Hematopoietic multipotent progenitor cell (in vitro differentiated cells): ENCODE measurements at regions not wholly inside any gene's neighbourhood (a gene's known extent, or its start where the extent isn't known, plus 50 kb on each side); places are given as distances from the start of the nearest gene placed in this dataset.

Source experiments
- DNase-seq, 3 donors: peaks; one replicate each; pipeline ENCODE4 v3.0.0-alpha.2; 2011 to 2015; ENCODE audit warnings: low read depth in 2 of 3, low spot score in 2 of 3

DNA sequence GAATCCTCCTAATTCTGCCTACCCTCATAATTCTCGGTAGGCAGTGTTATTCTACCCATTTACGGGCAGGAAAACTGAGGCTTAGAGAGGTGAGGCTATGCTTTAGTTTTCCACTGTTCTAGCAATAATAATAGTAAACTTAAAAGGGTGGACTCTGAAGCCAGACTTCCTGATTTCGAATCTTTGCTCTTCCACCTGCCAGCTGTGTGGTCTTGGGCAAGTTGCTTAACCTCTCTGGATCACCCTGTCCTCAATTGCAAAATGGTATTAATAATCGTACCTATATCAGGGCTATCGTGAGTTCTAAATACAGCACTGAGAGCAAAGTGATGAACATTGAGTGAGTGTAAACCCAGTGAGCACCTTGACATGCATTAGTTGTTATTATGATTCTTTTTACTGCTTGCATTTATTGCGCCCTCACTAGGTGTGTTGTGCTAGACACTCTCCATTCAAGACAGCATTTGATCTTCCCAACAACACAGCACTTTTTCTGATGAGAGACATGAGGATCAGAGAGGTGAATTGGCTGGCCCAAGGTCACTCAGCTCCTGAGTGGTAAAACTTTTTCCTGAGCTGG, 102.3 kb upstream of the CSF3R start:
- no peak for DNase-seq

DNA sequence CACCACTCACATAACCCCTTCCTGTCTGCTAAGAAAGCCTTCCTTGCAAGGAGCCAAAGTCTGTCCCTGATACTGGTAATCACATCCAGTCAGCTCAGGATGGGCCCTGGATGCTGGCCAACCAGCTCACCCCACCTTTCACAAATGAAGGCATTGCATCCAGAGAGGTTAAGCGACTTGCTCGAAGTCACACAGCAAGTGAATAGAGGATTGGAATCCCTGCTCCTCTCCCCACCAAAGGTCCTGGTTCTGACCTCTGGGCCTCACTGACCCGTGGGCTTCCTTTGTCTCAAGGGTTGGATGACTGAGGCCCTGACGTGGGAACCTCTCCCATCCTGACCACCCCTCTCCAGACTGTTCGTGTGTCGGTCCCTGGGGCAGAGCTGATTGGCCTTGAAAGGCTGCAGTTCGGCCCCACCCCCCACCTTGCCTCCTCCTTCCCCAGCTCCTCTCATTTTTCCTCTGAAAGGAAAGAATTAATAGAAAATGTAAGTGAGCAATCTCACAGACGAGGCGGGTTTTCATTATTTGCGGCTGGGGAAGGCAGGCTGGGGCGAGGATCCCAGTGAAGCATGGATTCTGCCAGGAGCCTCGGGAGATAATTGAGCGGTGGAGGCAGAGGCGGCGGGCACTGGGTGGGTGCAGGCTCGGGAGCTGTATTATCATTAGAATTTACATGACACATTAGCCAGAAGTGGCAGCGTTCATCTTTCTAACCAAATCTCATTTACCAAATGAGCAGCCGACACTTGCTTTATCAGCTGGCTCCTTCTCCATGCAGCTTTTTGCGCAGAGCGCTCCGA, 101.5 kb upstream of the CSF3R start:
- DNase-seq = no peak

DNA sequence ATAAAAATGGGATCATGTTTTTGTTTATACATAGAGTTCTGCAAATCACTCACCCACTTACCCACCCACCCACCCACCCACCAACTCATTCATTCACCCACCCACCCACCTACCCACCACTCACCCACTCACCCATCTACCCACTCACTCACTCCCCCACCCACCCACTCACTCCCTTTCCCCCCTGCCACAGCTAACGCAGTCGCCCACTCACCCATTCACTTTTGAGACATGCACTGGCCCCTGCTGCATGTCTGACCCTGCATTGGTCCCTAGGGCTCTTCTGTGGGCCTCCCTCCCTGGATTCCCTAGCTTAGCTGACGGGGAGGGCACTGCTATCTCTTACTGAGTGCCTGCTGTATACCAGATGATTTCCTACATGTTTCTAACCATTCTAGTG, 100.4 kb upstream of the CSF3R start:
- no peak for DNase-seq

DNA sequence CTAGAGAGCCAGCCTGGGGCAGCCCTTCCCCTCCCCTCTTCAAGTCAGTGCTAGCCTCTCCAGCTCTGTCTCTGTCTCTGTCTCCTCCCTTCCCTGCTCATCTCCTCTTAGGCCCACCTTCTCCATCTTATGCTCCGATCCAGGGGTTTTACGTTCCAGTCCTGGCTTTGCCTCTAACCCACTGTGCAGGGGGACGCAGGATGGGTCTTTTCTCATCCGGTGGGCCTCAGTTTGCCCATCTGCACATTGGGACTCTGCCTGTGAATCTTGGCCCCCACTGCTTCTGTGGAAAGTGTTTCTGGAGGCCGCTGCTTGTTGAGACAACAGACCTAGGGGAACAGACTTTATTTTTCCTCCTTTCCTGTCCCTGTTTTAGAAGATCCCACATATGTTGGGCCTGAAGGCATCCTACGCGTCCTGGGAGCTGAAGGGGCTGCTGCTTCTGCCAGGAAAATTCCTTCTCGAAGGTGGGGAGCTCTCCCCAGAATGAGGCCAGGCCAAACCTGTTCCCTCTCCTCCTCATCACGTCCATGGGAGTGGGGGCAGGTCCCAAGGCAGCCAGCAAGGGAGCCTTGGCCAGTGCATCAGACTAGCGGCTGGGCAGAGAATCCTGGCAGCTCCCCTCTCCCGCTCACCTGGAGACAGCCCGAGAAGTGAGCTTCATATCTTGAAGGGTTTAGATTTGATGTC, 99.5 kb upstream of the CSF3R start:
- no peak for DNase-seq

DNA sequence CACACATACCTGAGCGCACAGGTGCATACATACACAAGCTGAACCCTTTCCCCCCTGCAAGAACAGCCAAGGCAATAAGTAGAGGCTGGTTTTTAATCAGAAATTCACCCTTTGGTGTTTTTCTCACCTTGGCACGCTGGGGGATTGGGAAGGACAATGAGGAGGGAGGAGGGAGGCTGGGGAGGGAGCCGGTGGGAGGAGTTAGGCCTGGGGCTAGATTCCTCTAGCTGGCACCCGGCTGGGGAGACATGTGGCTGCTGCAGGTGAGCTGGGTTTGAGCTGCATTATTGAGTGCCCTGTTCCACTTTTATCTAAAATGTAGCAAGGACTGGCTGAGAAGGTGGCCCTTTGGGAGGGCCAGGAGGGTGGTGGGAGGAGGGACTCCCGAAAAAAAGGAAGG, 97.8 kb upstream of the CSF3R start:
- DNase-seq = no peak

DNA sequence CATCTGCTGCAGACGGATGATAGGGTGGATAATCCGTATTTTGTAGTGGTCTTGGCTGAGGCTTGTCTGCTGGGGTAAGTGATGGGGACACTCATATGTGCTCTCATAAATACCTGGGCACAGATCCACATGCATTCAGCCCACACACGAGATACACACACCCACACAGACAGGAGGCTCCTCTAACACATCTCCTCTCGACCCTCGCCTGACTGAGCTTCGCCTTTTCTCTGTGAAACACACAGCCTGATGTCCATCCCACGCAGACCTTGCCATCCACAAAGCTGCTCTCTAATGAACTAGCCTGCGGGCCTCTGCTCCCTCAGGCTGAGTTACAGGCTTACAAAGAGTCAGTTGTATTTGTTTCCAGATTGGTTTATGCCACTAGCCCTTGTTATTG, 96.3 kb upstream of the CSF3R start:
- no peak for DNase-seq

DNA sequence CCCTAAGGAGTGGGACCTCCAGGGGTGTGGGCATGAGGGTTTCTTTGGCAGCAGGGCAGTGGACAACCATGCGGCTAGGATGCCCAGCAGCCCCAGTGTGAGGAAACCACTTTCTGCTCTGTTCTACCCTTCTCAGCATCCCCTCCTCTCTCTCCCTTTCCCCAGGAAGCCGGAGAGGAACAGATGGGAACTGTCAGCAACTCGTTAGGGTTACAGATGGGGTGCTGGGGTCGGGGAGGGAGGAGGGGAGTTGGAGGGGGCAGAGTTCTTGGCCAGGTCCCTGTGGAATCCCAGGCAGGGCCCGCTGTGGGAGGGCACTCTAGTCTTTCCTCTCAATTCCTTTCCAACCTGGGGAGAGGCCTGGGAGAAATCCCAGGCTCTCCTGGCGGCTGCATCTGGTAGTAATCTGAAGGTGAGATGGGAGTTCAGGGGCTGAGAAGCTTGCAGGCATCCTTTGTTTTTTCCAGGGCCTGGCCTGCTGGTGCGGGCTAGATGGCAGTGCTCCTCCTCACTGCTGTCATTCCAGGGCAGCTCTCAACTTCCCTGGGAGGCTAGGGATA, 93.9 kb upstream of the CSF3R start:
- DNase-seq = no peak

DNA sequence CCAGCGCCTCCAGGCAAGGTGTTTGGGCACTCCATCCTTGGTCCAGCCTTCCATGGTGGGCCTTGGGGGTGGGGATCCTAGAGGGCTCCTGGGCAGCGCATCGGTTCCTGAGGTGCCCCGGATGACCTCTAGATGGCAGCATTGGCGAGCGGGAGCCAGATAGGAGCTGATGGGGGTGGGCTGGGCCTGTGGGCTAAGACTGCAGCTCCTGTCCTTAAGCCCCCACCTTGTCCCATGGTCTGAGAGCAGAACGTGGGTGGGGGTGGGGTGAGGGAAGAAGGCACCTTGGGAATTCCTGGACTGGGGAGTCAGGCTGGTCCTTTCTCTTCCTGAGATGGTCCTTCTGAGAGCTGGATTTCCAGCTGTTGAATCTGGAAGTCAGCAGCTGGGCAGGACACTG, 93.4 kb upstream of the CSF3R start:
- peak; percentile 14 to 63 (median 54) for DNase-seq

DNA sequence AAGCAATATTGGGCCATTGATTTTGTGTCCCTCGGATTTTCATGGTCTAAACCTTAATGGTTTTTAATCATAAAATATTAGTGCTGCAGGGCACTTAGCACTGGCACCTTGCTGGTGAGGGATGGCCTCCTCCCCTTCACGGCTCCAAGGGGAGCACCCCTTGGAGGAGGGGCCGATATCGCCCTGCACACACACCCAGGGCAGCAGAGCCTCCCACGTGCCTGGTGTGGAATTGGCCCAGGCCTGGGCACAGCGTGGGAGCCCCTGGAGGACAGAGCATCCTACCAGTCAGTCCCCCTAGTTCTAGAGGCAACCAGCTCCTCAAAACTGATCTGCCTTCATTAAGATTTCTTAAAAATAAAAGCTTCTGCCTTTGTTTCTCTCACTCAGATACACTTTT, 90.7 kb upstream of the CSF3R start:
- no peak for DNase-seq

DNA sequence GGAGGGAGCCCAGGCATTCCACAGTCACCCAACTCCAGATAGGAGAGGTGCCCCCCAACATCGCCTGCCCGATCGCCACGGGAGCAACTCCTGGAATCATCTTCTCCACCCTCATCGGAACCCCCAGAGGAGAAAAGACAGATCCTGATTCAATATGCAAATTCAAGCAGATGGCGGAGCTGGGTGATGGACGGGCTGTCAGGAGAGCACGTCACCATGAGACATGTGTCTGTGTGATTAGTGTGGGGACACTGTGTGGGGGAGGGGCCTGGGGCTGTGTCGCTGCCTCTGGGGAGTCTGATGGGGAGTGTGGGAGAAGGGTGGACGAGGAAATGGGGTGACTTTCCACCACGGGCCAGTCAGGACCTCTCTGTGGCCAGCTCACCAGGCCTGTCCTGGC, 90.2 kb upstream of the CSF3R start:
- no peak for DNase-seq

DNA sequence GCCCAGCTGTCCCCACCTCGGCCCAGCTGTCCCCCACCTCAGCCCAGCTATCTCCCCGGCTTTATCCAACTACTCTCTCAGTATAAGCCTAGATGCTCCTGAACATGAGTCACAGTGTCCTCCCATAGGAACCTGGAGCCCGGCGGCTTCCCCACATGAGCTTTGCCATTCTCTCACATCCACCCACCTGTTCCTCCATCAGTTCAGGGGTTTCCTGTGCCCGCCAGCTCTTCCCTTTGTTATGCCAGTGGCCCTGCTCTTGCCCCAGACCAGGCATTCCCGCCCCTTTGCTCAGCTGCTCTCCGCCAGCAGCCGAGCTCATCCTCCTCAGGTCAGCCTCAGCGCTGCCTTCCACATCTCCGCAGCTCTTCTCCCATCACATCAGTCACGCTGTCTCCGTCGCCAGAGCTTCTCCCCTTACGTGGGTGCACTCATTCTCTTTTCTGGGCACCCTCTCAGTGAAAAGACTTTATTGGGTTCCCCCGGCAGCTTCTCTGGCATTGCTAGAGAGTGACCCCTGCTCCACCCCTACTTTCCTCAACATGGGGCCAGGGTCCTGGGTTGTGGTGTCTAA, 89.5 kb upstream of the CSF3R start:
- DNase-seq = no peak

DNA sequence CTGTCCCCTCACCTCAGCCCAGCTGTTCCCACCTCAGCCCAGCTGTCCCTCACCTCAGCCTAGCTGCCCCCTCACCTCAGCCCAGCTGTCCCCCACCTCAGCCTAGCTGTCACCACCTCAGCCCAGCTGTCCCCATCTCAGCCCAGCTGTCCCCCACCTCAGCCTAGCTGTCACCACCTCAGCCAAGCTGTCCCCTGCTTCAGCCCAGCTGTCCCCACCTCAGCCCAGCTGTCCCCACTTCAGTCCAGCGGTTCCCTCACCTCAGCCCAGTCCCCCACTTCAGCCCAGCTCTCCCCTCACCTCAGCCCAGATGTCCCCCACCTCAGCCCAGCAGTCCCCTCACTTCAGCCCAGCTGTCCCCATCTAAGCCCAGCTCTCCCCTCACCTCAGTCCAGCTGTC, 88.4 kb upstream of the CSF3R start:
- DNase-seq = no peak

DNA sequence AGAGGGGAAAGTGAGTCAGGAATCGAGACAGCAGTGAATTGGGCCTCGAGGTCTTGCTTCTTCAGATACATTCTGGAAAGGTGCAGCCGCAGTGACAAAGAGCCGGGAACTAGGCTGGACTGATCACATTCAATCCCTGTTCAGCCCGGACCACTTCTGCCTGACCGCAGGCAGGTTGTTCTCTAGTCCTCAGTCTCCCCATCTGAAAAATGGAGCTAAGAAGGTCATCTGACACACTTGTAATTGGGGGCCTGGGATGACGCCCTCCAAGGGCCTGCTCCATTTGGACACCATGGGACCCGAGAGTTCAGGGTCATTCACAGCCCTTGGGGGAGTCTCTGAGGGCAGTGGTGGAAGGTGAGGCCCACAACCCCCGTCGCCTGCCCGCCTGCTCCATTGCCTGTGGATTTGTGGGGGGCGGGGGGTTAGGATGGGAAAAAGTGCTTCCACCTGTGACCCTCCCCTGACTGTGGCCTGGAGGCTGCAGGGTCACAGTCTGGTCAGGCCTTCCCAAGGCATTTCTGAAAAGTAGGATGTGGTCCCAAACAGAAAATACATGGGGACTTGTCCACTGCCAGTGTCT, 87.9 kb upstream of the CSF3R start:
- no peak for DNase-seq

DNA sequence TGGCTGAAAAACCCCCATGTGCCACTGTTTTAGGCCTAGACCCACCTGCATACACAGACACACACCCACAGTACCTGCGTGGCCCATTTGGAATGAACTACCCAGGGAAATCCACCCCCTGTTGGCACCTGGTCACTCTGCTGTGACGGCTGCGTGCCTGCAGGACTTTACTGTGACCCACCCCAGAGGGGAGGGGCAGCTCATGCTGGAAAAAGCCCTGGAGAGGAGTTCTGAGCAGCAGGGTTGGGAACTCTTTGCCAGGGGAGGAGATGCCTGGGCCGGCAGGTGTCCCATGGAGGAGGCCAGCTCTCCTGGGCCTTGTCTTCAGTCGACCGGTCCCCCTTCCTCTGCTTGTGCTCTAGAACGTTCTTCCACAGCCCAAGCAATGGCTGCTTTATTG, 87.3 kb upstream of the CSF3R start:
- no peak for DNase-seq

DNA sequence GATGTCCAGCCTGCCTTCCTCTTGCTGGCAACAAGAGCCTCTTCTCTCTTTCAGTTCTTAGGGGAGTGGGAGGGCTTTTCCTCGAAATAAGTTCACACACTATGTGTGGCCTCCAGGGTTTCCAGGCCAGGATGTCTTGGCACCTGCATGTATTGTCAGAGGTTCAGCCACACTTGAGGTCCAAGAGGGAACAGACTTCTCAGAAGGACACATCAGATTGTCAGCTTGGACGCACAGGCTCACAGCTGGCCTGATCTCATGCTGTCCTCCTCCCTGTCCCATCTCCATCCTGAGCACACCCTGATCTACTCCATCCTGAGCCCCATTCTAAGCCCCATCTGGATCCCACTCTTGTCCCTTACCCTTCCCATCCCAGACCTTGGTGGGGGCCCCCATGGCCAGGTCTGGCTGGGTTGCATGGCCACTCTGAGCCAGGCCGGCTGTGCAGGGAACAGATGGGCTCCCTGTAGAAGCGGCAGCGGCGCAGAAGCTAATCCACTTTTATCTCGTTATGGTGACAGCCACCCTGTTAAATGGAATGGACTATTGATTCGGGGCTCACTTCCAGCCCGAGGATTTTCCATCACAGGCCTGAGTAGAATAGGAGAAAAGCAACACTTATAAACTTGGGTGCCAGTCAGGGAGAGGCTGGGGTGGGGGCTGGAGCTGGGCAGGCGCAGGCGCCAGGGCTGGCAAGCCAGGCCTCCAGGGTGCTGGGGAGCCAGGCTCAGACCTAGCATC, 85.1 kb upstream of the CSF3R start:
- DNase-seq = no peak

DNA sequence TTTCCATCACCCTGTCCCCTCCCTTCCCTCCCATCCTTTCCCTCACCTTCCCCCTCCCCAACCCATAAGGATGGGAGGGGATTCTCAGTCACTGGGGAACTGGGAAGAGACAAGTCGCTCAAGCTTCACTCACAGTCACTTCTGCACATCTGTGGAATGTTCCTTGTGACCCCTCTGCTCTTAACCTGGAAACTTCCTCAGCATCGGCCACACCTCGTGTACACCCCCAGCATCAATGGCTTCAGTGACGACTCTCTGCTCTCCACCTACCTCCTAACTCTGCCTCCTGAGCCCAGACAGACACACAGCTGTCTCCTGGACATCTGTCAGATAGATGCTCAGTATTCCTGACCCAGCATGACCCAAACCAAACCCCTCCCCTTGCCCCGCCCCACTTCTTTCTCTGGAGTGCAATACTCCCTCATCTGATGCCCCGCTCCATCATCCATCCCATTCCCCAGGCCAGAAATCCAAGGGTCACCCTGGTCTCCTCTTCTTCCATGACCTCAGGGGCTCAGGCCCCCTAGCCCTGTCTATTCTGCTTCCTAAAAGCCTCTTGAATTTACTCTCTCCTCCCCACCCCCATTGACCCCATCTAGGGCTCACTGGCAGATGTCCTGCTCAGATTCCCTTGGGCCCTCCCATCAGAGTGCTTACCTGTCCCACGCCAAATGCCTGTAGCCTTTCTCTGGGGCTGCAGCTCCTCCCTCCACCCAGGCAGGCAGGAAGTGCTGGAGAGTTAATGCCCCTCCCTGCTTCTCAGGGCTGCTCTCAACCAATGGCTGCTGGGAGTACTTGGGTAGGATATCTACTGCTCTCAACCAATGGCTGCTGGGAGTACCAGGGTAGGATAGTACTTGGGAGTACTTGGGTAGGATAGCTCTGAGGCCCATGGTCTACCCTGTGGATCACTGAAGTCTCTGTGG, 83.1 kb upstream of the CSF3R start:
- DNase-seq = no peak

DNA sequence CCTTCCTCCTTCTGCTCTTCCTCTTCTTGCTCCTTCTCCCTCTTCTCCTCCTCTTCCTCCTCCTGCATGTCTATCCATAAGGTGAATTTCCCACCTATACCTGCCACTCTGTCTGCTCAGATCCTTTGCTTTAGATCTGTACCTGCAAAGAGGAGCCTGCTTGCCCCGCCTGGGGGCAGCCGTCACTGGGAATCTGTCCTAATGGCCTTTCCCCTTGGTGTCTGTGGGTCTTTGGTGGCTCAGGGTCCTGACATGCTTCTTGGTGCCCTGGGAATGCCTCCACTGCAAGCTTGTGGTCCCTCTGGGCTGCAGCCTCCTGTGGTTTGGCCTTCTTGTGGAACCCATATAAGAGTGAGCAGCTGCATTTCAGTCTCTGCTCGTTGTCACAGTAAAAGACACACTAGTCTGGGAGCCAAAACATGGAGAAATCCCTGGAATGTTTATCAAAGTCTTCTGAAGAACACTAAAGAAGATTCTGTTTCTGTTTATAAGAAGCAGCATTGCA, 79.5 kb upstream of the CSF3R start:
- DNase-seq = no peak

DNA sequence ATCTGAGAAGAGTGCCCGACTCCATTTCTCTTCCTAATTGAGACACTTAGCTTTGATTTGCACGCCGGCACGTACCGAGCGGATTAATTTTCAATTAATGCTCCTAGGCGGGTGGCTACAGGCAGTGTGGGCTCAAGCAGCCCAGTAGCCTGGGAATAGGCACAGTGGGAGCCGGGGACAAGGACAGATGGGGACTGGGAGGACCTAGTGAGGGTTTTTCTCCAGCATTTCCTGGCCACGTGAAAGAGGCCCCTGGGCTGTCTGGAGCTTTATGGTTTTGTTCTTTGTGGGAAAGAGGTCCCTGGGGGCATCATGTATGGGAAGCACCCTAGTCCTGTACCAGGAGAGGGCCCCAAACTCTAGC, 78.6 kb upstream of the CSF3R start:
- no peak for DNase-seq
